Esophagus squamous epithelium (tissue), 5 donors: ENCODE measurements at regions not wholly inside any gene's neighbourhood (a gene's known extent, or its start where the extent isn't known, plus 50 kb on each side); places are given as distances from the start of the nearest gene placed in this dataset.
A peak's percentile ranks its signal among the peaks of the same experiment; 100 is the strongest.

Experiments
- DNase-seq: peaks from one replicate; lab custom pipeline; 2025; lab: John Stamatoyannopoulos, UW
- H3K27ac ChIP-seq, 4 donors: fragments of 200-600 bp; sonication (generic); one replicate each; pipeline ENCODE4 v1.5.1; 2016 to 2019; ENCODE audit warnings: mild to moderate bottlenecking in 1 of 4
- H3K27me3 ChIP-seq, 4 donors: fragments of 200-600 bp; sonication (generic); 1 replicate in 3 of 4; 2 replicates in 1 of 4; pipeline versions ENCODE4 v1.5.1 to v1.6.0; 2017 to 2021; ENCODE audit warnings: antibody characterized with exemption in 1 of 4
- H3K36me3 ChIP-seq, 3 donors: fragments of 200-600 bp; sonication (generic); one replicate each; pipeline ENCODE4 v1.5.1; 2016 to 2019
- H3K4me1 ChIP-seq, 3 donors: fragments of 200-600 bp; sonication (generic); one replicate each; pipeline ENCODE4 v1.5.1; 2017 to 2019
- H3K4me3 ChIP-seq, 4 donors: fragments of 200-600 bp; sonication (generic); 1 replicate in 3 of 4; 2 replicates in 1 of 4; pipeline ENCODE4 v1.5.1; 2016 to 2019; ENCODE audit warnings: mild to moderate bottlenecking in 2 of 4, moderate library complexity in 1 of 4
- H3K9me3 ChIP-seq, 3 donors: fragments of 200-600 bp; sonication (generic); one replicate each; pipeline ENCODE4 v1.5.1; 2016 to 2019
- CTCF ChIP-seq, 6 experiments: fragments of 450-650 bp in 4 of 6; fragments of 200-600 bp in 2 of 6; sonication (generic) in 2 of 6; IDR thresholded peaks; one replicate each; pipeline ENCODE4 v1.5.1; 2016 to 2019; ENCODE audit warnings: antibody characterized with exemption in 6 of 6, mild to moderate bottlenecking in 4 of 6, moderate library complexity in 4 of 6
- POLR2A ChIP-seq, 4 donors: fragments of 450-650 bp; IDR thresholded peaks; one replicate each; pipeline ENCODE4 v1.6.1; 2017; ENCODE audit warnings: antibody characterized with exemption in 4 of 4, mild to moderate bottlenecking in 4 of 4, moderate library complexity in 3 of 4
- WGBS, 2 donors: methylation state at CpG; one replicate each; pipeline ENCODE4 v1.1.5; 2018; 5-methylcytosine and 5-hydroxymethylcytosine counted together
- intact Hi-C: fragments of 100-400 bp; cut with DNase I; formaldehyde crosslinking; loops from one replicate; pipeline ENCODE4 v1.15.0; 2022
- donor health status: DM: yes; HTN: yes; CAD: no.

- H3K9me3 ChIP-seq, result no peaks in the 10 kb centered on the region
- H3K4me1 ChIP-seq, result peaks cover 0 to 22% (median 7%) of the 10 kb centered on the region in 3 donors
- no peaks in the 10 kb centered on the region for H3K36me3 ChIP-seq
- no peak overlapping the region for H3K4me3 ChIP-seq
- TF ChIP-seq POLR2A (IDR thresholded peaks at IDR 0.05), result no peak
- TF ChIP-seq CTCF (IDR thresholded peaks at IDR 0.05), result no peak
- intact Hi-C loops, result no loop called here
- no peak overlapping the region for H3K27ac ChIP-seq
- H3K27me3 ChIP-seq, result no peaks in the 10 kb centered on the region
- DNase-seq, result no peak
- WGBS, 2 donors, result 43 to 50% methylated on average over 7 of the region's 7 CpGs
These were observed 97.1 kb downstream of the JCAD start for GRCh38 chr10:29962166-29962850.

- Histone ChIP-seq H3K4me3 (no peak overlapping the region), H3K36me3 (no peaks in the 10 kb centered on the region), H3K4me1 (peaks cover 0 to 30% (median 7%) of the 10 kb centered on the region in 3 donors), H3K9me3 (no peaks in the 10 kb centered on the region), H3K27ac (no peak overlapping the region), H3K27me3 (no peaks in the 10 kb centered on the region)
- no peak for DNase-seq
- TF ChIP-seq CTCF (IDR thresholded peaks at IDR 0.05) (no peak), POLR2A (IDR thresholded peaks at IDR 0.05) (no peak)
- intact Hi-C loops, result no loop called here
- WGBS, 2 donors, result 77 to 83% methylated on average over 6 of the region's 6 CpGs
These were observed 98.0 kb downstream of the JCAD start for GRCh38 chr10:29961351-29961750.

- TF ChIP-seq POLR2A (IDR thresholded peaks at IDR 0.05) (no peak), CTCF (IDR thresholded peaks at IDR 0.05) (no peak)
- Histone ChIP-seq H3K27ac (no peak overlapping the region), H3K4me1 (peaks cover 0 to 33% (median 7%) of the 10 kb centered on the region in 3 donors), H3K4me3 (no peak overlapping the region), H3K27me3 (no peaks in the 10 kb centered on the region), H3K9me3 (no peaks in the 10 kb centered on the region), H3K36me3 (no peaks in the 10 kb centered on the region)
- 93 to 94% methylated on average over 3 of the region's 3 CpGs for WGBS, 2 donors
- intact Hi-C loops, result no loop called here
- DNase-seq, result no peak
These were observed 99.1 kb downstream of the JCAD start for GRCh38 chr10:29960261-29960660.

GRCh38 chr10:29959586-29959985 lies 99.8 kb downstream of the JCAD start:
- H3K27ac ChIP-seq, result no peak overlapping the region
- no peaks in the 10 kb centered on the region for H3K27me3 ChIP-seq
- H3K4me1 ChIP-seq, result peaks cover 0 to 33% (median 7%) of the 10 kb centered on the region in 3 donors
- intact Hi-C loops, result no loop called here
- 75 to 95% methylated on average over 14 to 18 of the region's 18 CpGs for WGBS, 2 donors
- no peak for TF ChIP-seq CTCF (IDR thresholded peaks at IDR 0.05)
- TF ChIP-seq POLR2A (IDR thresholded peaks at IDR 0.05), result no peak
- DNase-seq, result no peak
- no peak overlapping the region for H3K4me3 ChIP-seq
- no peaks in the 10 kb centered on the region for H3K9me3 ChIP-seq
- no peaks in the 10 kb centered on the region for H3K36me3 ChIP-seq

- H3K27me3 ChIP-seq, result no peaks in the 10 kb centered on the region
- peaks cover 0 to 33% (median 7%) of the 10 kb centered on the region in 3 donors for H3K4me1 ChIP-seq
- no peaks in the 10 kb centered on the region for H3K36me3 ChIP-seq
- H3K9me3 ChIP-seq, result no peaks in the 10 kb centered on the region
- intact Hi-C loops, result no loop called here
- peak overlapping the region in 1 of 4 donors; percentile 73 for H3K27ac ChIP-seq
- no peak overlapping the region for H3K4me3 ChIP-seq
- TF ChIP-seq CTCF (IDR thresholded peaks at IDR 0.05), result no peak
- 89 to 90% methylated on average over 4 of the region's 4 CpGs for WGBS, 2 donors
- no peak for DNase-seq
These were observed 100.9 kb downstream of the JCAD start for GRCh38 chr10:29958440-29958839.
